Upper lobe of left lung (tissue), 4 donors: ENCODE measurements at regions not wholly inside any gene's neighbourhood (a gene's known extent, or its start where the extent isn't known, plus 50 kb on each side); places are given as distances from the start of the nearest gene placed in this dataset.

Experiments used
- CTCF ChIP-seq, 6 experiments: fragments of 450-650 bp in 4 of 6; fragments of 200-600 bp in 2 of 6; sonication (generic) in 2 of 6; IDR thresholded peaks; one replicate each; pipeline ENCODE4 v1.5.1; 2016 to 2019; ENCODE audit warnings: antibody characterized with exemption in 6 of 6
- EP300 ChIP-seq, 4 donors: sonication (generic); formaldehyde crosslinking; IDR thresholded peaks; one replicate each; pipeline ENCODE4 v1.5.1; 2017; ENCODE audit warnings: antibody characterized with exemption in 4 of 4, control low read depth in 2 of 4
- POLR2A ChIP-seq, 4 donors: fragments of 450-650 bp; IDR thresholded peaks; one replicate each; pipeline ENCODE4 v1.5.1; 2016 to 2017; ENCODE audit warnings: antibody characterized with exemption in 4 of 4, mild to moderate bottlenecking in 2 of 4
- POLR2AphosphoS5 ChIP-seq, 2 donors: sonication (generic); formaldehyde crosslinking; IDR thresholded peaks; one replicate each; pipeline ENCODE4 v1.5.1; 2017; ENCODE audit warnings: antibody characterized with exemption in 2 of 2

- TF ChIP-seq POLR2A (IDR thresholded peaks at IDR 0.05): no peak
- no peak for TF ChIP-seq POLR2AphosphoS5 (IDR thresholded peaks at IDR 0.05)
- no peak for TF ChIP-seq CTCF (IDR thresholded peaks at IDR 0.05)
- no peak for TF ChIP-seq EP300 (IDR thresholded peaks at IDR 0.05)
Measured at GRCh38 chr7:20864221-20864620, 77.5 kb upstream of the SP8 start.
